Brain pericyte (primary cell): ENCODE measurements at regions not wholly inside any gene's neighbourhood (a gene's known extent, or its start where the extent isn't known, plus 50 kb on each side); places are given as distances from the start of the nearest gene placed in this dataset.

ENCODE experiments used
- DNase-seq: peaks from one replicate; pipeline ENCODE4 v3.0.0-alpha.2; 2012; ENCODE audit warnings: low read depth, low spot score

- no peak for DNase-seq
These were observed 169.2 kb upstream of the SPATS2L start for GRCh38 chr2:200137271-200137670.

GRCh38 chr2:200137691-200138090, 168.8 kb upstream of the SPATS2L start:
- no peak for DNase-seq

GRCh38 chr2:200138391-200139124, 167.9 kb upstream of the SPATS2L start:
- no peak for DNase-seq

GRCh38 chr2:200144571-200144970, 161.9 kb upstream of the SPATS2L start:
- DNase-seq, result no peak

GRCh38 chr2:200146501-200146900, 160.0 kb upstream of the SPATS2L start:
- no peak for DNase-seq

- no peak for DNase-seq
These were observed 159.1 kb upstream of the SPATS2L start for GRCh38 chr2:200147371-200147770.

- DNase-seq, result no peak
These were observed 158.1 kb upstream of the SPATS2L start for GRCh38 chr2:200148366-200148765.

GRCh38 chr2:200150411-200151086, 155.9 kb upstream of the SPATS2L start:
- DNase-seq, result no peak

- DNase-seq, result no peak
These were observed 150.8 kb upstream of the SPATS2L start for GRCh38 chr2:200155652-200156051.

GRCh38 chr2:200156166-200156835, 150.2 kb upstream of the SPATS2L start:
- DNase-seq, result peak; percentile 61

- DNase-seq, result no peak
These were observed 147.7 kb upstream of the SPATS2L start for GRCh38 chr2:200158647-200159356.

- no peak for DNase-seq
These were observed 147.2 kb upstream of the SPATS2L start for GRCh38 chr2:200159357-200159707.

GRCh38 chr2:200159829-200160781, 146.4 kb upstream of the SPATS2L start:
- DNase-seq, result no peak

- no peak for DNase-seq
These were observed 145.0 kb upstream of the SPATS2L start for GRCh38 chr2:200161458-200161857.

- DNase-seq, result no peak
These were observed 140.8 kb upstream of the SPATS2L start for GRCh38 chr2:200165687-200166086.

- no peak for DNase-seq
These were observed 137.6 kb upstream of the SPATS2L start for GRCh38 chr2:200168641-200169555.

- no peak for DNase-seq
These were observed 136.3 kb upstream of the SPATS2L start for GRCh38 chr2:200170221-200170620.

GRCh38 chr2:200171731-200172482, 134.6 kb upstream of the SPATS2L start:
- DNase-seq, result peak; percentile 30

- DNase-seq, result no peak
These were observed 134.0 kb upstream of the SPATS2L start for GRCh38 chr2:200172521-200172920.
